Kidney tubule cell (primary cell): ENCODE measurements at regions not wholly inside any gene's neighbourhood (a gene's known extent, or its start where the extent isn't known, plus 50 kb on each side); places are given as distances from the start of the nearest gene placed in this dataset.

Source experiments
- DNase-seq: peaks from one replicate; pipeline ENCODE4 v3.0.0-alpha.2; 2018; ENCODE audit warnings: low spot score

DNA sequence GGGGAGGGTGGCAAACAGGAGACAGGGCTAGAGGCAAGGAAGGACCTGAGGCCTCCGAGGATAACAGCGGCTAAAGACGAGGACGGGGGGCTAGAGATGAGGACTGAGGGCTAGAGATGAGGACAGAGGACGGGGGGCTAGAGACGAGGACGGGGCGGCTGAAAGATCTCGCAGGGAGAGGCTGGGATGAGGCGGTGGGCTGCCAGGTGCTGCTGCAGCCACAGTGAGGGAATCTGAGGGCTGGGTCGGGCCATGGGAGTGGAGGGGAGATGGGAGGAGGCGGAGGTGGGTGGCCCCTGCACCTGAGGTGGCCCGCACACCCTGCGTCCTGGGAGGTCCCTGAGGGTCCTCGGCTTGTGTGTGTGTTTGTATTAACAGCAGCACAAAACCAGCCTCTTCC, 350.2 kb upstream of the SALL3 start:
- no peak for DNase-seq

DNA sequence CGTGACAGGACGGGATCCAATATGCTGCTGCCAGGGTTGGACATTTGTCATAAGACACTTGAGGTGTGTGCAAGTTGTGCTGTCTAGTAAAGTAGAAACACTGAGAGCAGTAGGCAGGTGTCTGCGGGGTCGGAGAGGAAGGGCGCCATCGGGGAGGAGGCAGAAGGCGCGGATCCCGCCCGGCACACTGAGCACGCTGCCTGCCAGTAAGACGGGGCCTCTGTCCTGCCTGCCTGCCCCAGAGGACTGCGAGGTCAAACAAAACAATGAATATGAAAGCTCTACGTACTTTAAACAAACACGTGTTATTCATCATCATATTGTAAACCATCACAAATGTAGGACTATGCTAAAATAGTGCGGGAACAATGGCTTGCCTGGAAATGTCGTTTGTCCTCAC, 349.3 kb upstream of the SALL3 start:
- DNase-seq, result no peak

DNA sequence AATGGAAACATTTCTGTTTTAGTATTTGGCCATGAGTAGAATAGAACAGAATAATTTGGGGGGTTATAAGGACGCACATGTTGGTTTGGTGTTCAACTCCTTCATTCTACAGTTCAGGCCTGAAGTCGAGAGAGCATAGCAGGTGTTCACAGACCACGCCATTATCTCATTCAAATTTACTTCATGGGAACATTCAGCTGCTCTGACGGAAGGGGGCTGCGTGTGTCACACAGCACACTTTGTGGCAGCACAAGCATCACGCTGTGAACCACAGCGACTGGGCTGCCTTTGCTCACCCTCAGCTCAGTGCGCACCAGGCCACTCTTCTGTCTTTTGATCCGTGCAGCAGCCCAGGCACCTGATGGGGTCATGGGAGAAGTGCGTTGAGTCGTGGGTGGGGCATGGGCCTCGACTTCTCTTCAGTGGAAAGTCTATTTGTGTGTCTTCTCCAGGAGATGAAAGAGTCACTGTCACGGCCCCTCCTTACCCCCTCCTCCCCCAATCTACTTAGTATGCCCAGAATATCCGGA, 348.6 kb upstream of the SALL3 start:
- DNase-seq, result no peak

DNA sequence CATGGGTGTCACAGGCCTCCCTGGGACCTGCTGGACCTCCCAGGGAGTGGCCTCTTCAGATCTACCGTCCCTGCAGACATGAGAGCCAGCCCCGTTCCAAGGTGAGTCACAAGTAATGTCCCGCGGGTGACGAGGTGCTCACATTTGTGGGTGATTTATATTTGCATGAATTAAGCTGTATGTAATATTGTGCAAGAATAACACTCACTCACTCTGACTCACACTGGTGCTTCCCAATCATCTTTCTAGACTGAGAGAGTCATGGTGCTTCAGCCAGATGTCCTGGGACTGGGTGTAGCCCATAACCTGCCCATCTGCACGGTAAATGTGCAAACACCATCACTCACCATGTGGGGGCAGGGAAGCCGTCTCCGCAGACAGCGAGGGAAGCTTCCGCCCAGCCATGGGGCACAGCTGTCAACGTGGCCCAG, 347.5 kb upstream of the SALL3 start:
- DNase-seq, result peak; percentile 20

DNA sequence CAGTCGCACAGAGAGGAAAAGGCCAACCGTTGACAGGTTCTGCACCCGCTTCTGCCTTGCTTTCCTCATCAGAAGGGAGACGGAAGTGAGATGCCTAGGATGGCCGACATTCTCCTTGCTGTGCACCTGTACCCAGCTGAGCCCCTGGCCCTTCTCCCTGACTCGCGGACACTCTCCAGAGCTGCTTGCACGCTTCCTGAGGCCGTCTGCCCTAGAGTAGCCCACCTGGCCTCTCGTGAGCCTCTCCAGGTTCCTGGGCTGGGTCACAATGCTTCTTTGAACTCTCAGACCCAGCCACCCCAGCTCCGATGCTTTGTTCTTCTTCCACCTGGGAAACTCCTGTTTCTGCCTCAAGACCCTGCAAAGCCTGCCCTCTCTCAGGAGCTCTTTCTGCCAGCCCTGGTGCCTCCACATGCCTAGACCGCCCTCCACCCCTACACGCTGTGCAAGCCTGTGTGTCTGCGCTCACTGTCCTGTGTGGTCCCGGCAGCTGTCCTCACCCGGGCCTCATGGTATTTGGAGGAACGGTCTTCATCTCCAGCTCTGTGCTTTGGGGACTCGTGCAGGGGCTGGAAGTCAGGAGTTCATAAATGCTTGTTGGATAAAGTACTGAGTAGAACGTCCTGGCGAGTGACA, 345.4 kb upstream of the SALL3 start:
- no peak for DNase-seq

DNA sequence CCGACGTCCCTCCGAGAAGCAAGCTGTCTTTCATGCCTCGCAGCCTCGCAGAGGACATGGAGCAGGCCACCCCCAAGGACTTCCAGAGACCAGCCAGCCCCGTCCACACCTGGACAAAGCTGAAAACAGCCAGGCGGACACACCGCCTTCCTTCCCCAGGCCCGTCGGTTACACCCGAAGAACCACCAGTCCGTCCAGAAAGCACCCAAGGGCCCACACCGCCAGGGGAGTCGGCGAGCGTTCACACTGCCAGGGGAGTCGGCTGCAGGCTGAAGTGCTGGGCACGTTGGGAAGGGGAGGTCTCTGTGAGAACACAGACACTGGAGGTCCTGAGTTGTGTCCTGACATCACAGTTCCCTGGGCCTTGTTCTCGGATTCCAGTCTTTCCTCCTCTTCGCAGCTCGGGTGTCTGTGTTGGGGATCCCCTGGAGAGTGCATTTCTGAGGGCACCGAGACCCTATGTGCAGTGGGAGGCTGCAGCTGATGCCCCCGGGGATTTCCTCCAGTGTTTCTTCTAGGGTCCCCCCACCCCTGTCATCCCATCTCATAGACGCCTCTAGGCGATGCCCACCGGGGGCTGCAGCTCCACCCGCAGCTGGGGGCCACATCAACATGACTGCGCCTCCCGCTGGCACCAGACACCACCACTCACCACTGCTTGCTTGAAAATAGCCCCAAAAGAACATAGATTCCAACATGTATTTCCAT, 344.4 kb upstream of the SALL3 start:
- DNase-seq, result no peak

DNA sequence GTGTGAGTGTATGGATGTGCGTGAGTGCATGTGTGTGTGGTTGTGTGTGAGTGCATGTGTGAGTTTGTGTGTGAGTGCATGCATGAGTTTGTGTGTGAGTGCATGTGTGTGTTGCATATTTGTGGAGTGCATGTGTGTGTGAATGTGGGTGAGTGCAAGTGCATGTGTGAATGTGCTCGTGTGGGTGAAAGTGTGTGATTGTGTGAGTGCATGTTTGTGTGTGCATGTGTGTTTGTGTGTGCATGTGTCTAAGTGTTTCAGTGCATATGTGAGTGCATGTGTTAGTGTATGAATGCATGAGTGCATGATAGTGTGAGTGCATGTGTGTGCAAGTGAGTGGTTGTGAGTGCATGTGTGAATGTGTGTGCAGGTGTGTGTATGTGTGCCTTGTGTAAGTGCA, 343.4 kb upstream of the SALL3 start:
- DNase-seq, result no peak

DNA sequence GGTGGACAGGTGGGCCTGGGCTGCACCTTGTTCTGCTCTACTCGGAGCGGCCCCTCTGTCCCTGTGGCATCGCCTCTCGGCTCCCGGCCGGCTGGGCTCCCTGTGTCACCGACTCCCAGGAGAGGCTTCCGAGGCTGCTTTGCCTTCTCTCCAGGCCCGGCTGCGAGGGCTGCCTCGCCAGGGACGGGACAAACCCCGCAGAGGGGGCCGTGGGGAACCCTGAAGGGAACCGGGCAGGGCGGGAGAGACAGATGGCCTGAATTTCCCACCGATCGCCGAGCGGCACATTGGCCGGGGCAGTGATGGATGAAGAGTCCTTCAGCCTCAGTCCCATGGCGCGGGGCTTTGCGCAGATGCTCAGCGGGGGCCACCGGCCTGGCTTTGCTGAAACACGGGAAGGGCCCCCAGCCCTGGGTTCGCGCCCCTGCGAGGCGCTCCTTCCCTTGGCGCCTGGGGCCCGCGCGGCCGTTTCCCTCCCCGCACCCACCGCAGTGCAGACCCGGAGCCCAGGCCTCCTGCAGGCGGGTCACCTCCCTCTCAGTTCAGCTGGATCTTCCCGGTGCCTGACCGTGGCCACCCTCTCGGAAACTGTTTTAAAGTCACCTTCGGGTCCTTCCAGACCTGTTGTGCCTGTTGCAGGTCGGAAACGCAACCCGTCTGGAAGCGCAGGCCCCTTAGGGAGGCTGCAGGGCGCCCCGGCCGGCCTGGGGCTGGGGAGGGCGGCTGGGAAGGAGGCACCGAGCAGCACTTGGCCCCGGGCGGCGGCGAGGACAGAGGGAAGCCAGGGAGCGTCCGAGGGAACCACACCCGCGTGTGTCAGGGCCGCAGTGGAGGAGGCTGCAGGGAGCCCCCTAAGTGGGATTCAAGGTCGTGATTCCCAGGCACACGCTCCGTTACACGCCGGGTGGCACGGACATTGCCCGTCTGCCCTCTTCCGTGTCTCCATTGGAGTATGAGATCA, 341.9 kb upstream of the SALL3 start:
- DNase-seq, result no peak

DNA sequence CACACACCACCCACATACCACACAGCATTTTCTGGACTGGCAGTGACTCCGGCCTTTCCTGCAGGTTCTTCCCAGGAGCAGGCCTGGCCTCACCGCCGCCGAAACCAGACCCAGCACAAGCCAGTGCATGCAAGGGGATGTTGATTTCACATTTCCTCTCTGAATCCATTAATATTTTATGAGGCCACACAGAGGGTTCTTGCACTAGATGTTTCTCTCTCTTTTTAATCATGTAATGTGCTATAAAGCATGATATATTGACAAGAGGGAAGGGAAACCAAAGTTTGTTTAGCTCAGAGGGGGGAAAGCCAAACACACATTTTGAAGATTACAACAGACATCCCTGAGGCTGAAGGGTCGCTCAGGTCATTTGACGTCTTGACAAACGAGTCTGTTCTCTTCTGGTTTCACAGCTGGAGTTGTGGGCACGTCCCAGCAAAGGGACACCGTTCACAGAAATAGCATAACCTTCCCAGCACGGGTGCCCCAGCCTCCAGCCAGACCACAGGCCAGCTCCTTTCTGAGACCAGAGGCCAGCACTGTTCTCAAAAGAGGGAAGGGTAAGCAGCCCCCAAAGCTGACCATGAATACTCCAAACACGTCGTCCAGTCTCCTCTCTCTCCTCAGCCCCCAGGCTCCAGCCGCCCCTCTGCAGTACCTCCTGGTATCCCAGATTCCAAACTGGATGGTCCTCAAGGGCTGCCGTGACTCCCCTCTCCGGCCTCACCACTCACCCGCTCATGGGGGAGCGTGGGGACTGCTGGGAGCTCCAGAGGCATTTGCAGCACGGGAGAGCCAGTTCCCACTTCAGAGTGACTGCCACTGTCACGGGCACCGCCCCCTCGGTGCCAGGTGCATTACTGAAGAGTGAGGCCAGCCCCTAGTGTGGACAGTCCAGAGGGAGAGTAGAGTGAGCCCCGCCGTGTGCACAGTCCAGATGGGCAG, 340.3 kb upstream of the SALL3 start:
- no peak for DNase-seq

DNA sequence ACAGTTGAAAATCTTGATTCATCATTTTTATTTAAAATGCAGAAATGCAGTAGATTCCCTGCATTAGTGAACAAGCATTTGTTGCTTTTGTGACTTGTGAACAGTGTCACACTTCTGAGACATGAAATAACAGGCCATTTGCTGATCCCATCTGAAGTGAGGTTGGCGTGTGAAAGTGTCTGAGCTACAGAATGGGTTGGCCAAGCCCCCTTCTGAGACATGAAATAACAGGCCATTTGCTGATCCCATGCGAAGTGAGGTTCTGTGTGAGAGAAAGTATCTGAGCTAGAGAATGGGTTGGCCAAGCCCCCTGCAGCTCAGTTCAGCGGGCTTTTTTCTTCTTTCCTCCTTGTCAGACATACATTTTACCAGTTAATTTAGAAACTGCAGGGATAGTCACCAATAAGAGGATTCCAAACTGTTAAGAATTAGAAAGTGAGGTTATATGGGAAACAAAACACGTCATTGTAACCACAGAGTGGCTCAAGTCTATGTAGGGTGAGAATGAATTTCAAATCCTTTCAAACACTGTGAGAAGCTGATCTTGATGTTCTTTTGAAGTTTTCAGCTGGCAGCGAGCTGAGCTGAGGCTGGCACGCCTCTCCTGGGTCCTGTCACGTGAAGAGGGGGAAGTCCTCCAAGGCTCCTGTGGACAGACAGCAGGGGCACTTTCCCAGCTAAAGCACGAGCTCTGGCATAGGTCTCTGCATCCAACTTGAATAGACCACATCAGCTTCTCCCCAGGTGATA, 339.2 kb upstream of the SALL3 start:
- DNase-seq, result no peak

DNA sequence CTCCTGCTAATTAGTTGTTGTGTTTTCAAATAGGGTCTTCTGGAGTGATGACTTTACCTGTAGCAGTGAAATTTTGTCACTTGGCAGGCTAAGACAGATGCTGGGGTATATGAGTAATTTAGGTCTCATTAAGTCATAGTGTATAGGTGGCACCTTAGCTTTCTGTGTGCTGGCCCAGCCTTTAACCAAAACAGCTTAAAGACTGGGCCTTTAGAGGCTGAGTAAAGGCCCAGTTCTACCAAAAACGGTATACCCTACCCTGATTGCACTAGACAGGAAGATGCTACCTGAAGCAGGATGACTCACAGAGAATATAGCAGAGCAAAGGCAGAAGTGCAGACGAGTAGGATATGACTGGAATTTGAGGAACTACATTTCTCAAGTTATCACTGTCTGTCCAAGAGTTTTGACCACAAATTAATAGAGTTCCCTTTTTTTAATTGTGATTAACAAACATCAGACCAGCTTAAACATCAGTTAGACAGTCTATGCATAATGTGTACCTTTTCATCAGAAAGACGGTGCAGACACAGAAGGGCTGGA, 337.9 kb upstream of the SALL3 start:
- DNase-seq, result no peak

DNA sequence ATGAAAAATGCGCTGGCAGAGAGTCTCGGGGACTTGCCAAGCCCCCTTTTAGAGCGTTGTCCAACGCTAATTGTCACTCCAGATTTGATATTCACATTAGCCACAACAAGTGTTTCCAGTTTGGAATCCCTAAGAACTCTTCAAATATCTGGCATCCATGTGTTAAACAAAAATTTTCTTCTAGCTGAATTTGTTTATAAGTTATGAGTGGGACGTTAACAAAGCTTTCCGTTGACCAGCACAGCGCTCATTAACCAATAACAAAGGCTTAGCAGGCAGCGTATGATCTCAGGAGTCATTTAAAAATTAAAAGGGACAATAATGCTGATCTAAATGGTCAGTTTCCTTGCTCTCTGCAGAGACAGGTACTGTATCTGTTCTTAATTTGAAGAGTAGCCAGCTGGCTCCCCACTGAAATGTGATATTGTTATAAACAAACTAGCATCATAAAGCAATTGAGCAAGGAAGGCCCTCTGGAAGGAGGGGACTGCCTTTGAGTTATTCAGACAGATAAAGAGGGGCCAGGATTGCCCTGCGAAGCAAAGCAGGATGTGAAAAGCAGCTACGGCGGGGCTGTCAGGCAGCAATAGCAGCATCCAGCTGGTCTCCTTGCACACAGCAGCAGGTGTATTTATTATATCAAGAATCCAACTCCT, 337.2 kb upstream of the SALL3 start:
- DNase-seq, result no peak

DNA sequence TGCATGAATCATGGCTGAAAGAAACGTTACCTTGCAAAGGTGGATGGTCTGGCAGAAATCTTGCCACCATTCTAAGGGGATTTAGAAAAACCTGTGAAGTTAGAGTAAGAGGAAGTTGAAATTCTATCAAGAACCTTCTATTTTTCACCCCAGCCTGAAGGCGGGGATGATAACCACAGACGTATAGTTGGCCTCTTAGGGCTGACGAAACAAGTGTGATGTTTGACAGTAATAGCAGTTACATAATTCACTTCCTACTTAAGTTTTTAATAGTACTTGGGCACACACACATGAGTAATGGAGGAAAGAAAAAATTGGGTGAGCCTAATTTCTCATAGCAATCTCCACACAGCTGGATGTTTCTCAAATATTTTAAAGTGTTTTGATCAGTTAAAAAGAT, 336.6 kb upstream of the SALL3 start:
- DNase-seq, result no peak

DNA sequence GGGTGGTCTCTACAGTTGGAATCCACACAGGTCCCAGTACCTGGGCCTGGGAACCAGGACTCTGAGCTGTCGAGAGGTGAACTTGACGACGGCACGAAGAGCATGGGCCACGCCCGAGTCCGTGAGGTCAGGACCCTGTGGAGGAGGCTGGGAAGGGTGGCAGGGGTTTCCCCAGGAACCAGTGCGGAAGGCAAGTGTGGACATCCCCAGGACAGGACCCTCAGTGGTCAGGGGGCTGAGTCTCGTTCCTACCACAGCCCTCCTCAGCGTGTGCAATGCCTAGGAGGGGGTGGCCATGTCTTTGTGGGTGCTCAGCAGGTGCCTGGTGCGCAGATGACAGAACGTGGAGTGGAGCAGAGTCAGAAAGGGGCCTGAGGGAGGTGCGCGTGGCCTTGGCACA, 335.6 kb upstream of the SALL3 start:
- no peak for DNase-seq

DNA sequence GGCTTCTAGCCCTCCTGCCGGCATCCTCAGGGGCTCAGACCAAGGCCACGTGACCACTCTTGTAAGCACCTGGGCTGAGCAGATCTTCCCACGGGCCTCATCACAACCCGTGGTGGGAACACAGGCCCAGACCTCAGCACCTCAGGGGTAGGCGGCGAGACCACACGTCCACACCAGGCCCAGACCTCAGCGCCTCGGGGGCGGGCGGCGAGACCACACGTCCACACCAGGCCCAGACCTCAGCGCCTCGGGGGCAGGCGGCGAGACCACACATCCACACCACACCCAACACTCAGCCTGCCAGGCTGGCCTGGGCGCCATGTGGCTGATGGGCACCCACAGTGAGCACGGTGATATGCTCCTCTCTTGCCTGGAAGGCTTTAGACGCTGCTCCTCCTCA, 334.4 kb upstream of the SALL3 start:
- no peak for DNase-seq

DNA sequence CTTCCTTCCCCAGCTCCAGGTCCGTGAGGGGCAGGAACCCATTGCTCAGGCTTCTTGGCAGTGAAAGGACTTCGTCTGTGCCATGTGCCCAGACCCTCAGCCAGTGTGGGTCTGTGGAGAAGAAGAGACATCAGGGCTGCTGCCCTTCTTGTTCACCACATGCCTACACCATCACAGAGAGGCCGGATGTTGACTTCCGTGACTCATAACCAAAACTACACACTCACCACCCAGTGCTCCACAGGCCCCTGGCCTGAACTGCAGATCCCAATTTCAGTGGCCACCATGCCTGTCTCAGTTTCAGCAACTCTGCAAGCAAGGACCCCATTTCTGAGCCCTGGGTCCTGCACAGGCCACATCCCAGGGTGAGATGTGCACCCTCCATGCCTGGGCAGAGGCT, 332.6 kb upstream of the SALL3 start:
- no peak for DNase-seq

DNA sequence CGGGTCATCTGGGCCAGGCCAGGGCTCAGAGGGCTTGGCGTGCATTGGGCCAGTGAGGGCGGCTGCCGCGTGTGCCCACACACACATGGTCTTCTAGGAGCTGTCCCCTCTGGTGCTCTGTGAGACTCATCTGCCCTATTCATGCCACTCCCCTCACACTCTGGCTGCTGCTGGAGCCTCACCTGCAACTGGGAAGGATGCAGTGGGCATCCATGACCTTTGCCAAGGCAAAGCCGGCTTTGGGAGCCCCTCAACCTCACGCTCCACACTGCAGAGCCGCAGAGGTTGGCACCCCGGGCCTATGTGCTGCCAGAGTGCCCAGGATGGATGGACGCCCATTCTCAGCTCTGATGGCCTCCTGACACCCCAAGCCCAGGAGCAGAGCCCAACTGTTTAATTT, 330.2 kb upstream of the SALL3 start:
- DNase-seq, result no peak

DNA sequence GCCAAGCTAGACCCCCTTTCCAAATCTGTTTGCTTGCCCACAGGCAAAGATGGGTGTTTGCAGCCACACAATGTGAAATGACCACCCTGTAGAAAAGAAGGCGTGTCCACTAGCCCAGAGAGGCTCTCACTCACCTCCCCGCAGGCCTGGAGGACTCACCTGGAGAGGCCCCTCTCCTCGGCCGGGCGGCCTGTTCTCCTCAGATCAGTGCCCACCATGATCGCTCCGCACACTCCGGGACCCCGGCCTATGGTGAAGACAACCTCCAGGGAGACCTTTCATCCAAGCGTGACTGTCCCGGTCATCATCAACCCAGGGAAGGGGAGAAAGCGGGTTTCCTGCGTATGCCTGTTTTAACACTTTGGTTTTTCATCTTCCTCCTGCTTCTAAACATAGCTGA, 328.7 kb upstream of the SALL3 start:
- no peak for DNase-seq

DNA sequence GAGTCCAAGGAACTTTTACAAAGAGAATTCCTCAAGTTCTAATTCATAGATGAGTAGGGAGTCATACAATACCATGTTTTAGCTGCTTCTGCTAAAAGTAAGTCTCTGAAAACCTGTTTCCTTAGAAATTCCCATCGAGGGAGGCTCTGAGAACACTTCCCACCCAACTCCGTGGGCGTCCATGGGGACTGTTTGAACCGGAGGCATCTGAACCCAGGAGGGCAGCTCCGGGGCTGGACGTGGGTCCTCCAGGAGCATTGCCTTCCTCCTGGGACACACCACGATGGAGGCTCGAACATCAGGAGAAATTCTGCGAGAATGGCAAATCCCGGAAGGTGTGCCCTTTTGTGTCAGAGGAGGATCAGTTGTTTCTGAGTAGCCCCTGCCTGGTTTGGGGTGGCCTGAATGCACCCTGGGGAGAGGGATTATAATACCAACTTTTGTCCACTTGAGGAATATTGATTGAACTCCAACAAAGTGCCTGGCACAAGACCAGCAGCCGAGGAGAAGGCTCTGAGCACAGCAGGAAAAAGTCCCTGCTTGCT, 327.5 kb upstream of the SALL3 start:
- no peak for DNase-seq

DNA sequence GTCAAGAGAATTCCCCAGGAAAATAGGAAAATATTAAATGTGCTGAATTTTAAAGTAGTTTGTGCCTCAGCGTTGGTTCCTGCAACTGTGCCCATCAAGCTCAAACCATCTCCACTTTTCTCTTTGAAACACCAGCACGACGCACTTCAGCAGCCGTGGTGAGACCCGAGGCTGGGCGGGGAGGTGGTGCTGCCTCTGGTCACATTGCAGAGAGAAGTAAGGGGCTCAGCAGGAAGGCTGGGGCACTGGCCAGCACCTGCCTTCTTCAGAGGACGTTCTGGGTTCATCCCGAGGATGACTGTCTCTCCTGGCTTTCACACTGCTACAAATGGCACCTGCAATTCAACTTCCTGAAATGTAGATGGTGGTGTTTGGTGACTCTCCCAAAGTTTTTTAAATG, 323.7 kb upstream of the SALL3 start:
- DNase-seq, result no peak
